Stimulated activated effector memory CD8-positive, alpha-beta T cell treated with anti-CD3 and anti-CD28 coated beads, Interleukin-12 subunit alpha, Interleukin-12 subunit beta, amount 100 ng/mL, for 72 hours (primary cell): ENCODE measurements at regions not wholly inside any gene's neighbourhood (a gene's known extent, or its start where the extent isn't known, plus 50 kb on each side); places are given as distances from the start of the nearest gene placed in this dataset.
"Not testable (repeated sequence)": the region's sequence is repeated elsewhere in the genome, so short reads cannot be mapped to it uniquely, and the experiment has no call there.

ENCODE experiments used
- ATAC-seq: fragments of 150-1000 bp; cut with Tn5 transposase; 2 replicates; pipeline ENCODE4 v1.10.0; 2021
- DNase-seq, 2 donors: peaks; one replicate each; pipeline ENCODE4 v3.0.0; 2021 to 2022; ENCODE audit warnings: low spot score in 2 of 2
- H3K27ac Mint-ChIP-seq: one replicate; pipeline ENCODE4 v1.8.0; 2022; ENCODE audit warnings: mild to moderate bottlenecking, mixed read lengths
- H3K36me3 Mint-ChIP-seq: one replicate; pipeline ENCODE4 v1.8.0; 2022; ENCODE audit warnings: mild to moderate bottlenecking, mixed read lengths
- H3K4me1 Mint-ChIP-seq: one replicate; pipeline ENCODE4 v1.8.0; 2022; ENCODE audit warnings: mixed read lengths
- H3K4me3 Mint-ChIP-seq: one replicate; pipeline ENCODE4 v1.8.0; 2022; ENCODE audit warnings: mild to moderate bottlenecking, mixed read lengths
- H3K9me3 Mint-ChIP-seq: one replicate; pipeline ENCODE4 v1.8.0; 2022; ENCODE audit warnings: mixed read lengths

- H3K4me3 Mint-ChIP-seq, H3K36me3 Mint-ChIP-seq, DNase-seq, H3K27ac Mint-ChIP-seq, H3K4me1 Mint-ChIP-seq, ATAC-seq: not testable (repeated sequence)
- peaks cover 11% of the 10 kb centered on the region for H3K9me3 Mint-ChIP-seq
Measured at GRCh38 chr5:27119736-27120321, 81.4 kb upstream of the CDH9 start.

DNA sequence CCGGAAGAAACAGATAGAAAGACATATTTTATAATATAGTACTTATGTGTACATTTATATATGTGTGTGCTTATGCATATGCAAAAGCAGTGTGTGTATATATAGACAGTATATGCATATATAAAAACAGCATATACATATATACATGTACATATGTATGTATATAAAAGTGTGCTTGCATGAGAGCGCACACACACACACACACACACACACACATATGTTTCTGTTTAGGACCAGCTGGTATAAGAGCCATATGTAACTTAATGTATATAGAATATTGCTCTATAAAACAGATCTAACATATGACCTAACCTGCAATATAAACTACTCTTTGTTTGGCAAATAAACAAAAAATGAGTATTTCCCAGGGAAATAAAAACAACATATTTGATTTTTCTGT, 65.1 kb upstream of the CDH9 start:
- no peaks in the 10 kb centered on the region for H3K4me1 Mint-ChIP-seq
- H3K27ac Mint-ChIP-seq: no peak overlapping the region
- H3K4me3 Mint-ChIP-seq: no peak overlapping the region
- H3K9me3 Mint-ChIP-seq: peaks cover 6% of the 10 kb centered on the region
- DNase-seq: no peak
- no peaks in the 10 kb centered on the region for H3K36me3 Mint-ChIP-seq
- ATAC-seq: no peak

DNA sequence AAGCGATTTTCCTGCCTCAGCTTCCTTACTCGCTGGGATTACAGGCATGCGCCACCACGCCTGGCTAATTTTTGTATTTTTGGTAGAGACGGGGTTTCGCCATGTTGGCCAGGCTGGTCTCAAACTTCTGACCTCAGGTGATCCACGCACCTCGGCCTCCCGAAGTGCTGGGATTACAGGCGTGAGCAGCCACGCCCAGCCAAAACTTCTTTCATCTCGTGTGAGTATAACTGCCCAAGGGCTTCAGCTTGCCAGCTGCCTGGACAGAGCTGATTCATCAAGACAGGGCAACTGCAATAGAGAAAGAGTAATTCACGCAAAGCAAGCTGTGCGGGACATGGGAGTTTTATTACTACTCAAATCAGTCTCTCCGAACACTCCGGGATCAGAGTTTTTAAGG, 57.4 kb upstream of the CDH9 start:
- H3K36me3 Mint-ChIP-seq, H3K4me1 Mint-ChIP-seq, H3K9me3 Mint-ChIP-seq, H3K27ac Mint-ChIP-seq, ATAC-seq, DNase-seq, H3K4me3 Mint-ChIP-seq: not testable (repeated sequence)

GRCh38 chr5:27093279-27093678, 54.9 kb upstream of the CDH9 start:
- DNase-seq: no peak
- no peak for ATAC-seq
- Mint-ChIP-seq H3K27ac (no peak overlapping the region), H3K36me3 (no peaks in the 10 kb centered on the region), H3K4me3 (no peak overlapping the region), H3K4me1 (no peaks in the 10 kb centered on the region), H3K9me3 (peaks cover 8% of the 10 kb centered on the region)

DNA sequence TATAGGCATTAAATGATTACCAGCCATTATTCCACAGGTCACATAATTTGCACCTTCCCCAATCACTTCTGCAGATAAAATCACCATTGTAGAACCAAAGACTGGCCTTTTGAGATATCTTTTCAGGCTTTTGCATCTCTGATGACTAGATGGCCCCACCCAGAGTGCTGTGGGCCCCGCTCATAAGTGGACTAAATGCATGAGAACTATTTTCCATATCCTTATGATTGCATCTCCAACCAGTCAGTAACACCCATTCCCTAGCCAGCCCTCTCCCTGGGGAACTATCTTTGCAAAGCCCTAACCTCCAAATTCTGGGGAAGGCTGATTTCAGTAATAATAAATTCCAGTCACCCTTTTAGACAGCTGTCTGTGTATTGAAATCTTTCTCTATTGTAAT, 53.5 kb upstream of the CDH9 start:
- no peaks in the 10 kb centered on the region for H3K4me1 Mint-ChIP-seq
- no peak overlapping the region for H3K4me3 Mint-ChIP-seq
- no peak overlapping the region for H3K27ac Mint-ChIP-seq
- H3K36me3 Mint-ChIP-seq: no peaks in the 10 kb centered on the region
- no peak for ATAC-seq
- H3K9me3 Mint-ChIP-seq: peaks cover 5% of the 10 kb centered on the region
- DNase-seq: no peak

GRCh38 chr5:27088822-27089221, 50.4 kb upstream of the CDH9 start:
- not testable (repeated sequence) for ATAC-seq

More at GRCh38 chr5:27088822-27089221, 50.4 kb upstream of the CDH9 start:
- H3K9me3 Mint-ChIP-seq, DNase-seq, H3K27ac Mint-ChIP-seq, H3K4me3 Mint-ChIP-seq, H3K4me1 Mint-ChIP-seq, H3K36me3 Mint-ChIP-seq: not testable (repeated sequence)
